HG03097 (cell line): ENCODE measurements at regions not wholly inside any gene's neighbourhood (a gene's known extent, or its start where the extent isn't known, plus 50 kb on each side); places are given as distances from the start of the nearest gene placed in this dataset.
"Not testable (repeated sequence)": the region's sequence is repeated elsewhere in the genome, so short reads cannot be mapped to it uniquely, and the experiment has no call there.

Experiments used
- ATAC-seq: cut with Tn5 transposase; IDR thresholded peaks from one replicate; pipeline ENCODE4 v1.9.1; 2021; ENCODE audit not compliant: unreplicated experiment, low FRiP score

- ATAC-seq: no peak
These were observed 151.8 kb upstream of the EPB41L4A start for GRCh38 chr5:112570708-112571444.

- ATAC-seq: no peak
These were observed 154.4 kb upstream of the EPB41L4A start for GRCh38 chr5:112573441-112573840.

- no peak for ATAC-seq
These were observed 155.5 kb upstream of the EPB41L4A start for GRCh38 chr5:112574536-112574935.

- no peak for ATAC-seq
These were observed 157.3 kb upstream of the EPB41L4A start for GRCh38 chr5:112576298-112576925.

- no peak for ATAC-seq
These were observed 158.0 kb upstream of the APC start for GRCh38 chr5:112579599-112580170.

GRCh38 chr5:112581811-112582320 is 155.8 kb upstream of the APC start:
- no peak for ATAC-seq

GRCh38 chr5:112583166-112583565 is 154.5 kb upstream of the APC start:
- ATAC-seq: no peak

- ATAC-seq: no peak
These were observed 152.9 kb upstream of the APC start for GRCh38 chr5:112584781-112585180.

GRCh38 chr5:112586596-112587062 is 151.1 kb upstream of the APC start:
- ATAC-seq: no peak

GRCh38 chr5:112590858-112591257 is 146.8 kb upstream of the APC start:
- ATAC-seq: not testable (repeated sequence)

- no peak for ATAC-seq
These were observed 143.4 kb upstream of the APC start for GRCh38 chr5:112594095-112594850.

- no peak for ATAC-seq
These were observed 142.7 kb upstream of the APC start for GRCh38 chr5:112594941-112595340.

GRCh38 chr5:112597831-112598230 is 139.9 kb upstream of the APC start:
- ATAC-seq: no peak

- not testable (repeated sequence) for ATAC-seq
These were observed 137.2 kb upstream of the APC start for GRCh38 chr5:112600510-112600909.

- ATAC-seq: no peak
These were observed 132.7 kb upstream of the APC start for GRCh38 chr5:112604732-112605630.

- ATAC-seq: no peak
These were observed 128.7 kb upstream of the APC start for GRCh38 chr5:112608975-112609374.

GRCh38 chr5:112612663-112613062 is 125.0 kb upstream of the APC start:
- no peak for ATAC-seq

GRCh38 chr5:112614285-112614684 is 123.4 kb upstream of the APC start:
- no peak for ATAC-seq

GRCh38 chr5:112614986-112615385 is 122.7 kb upstream of the APC start:
- no peak for ATAC-seq
